HL-60 (cell line): ENCODE measurements at regions not wholly inside any gene's neighbourhood (a gene's known extent, or its start where the extent isn't known, plus 50 kb on each side); places are given as distances from the start of the nearest gene placed in this dataset.

Source experiments
- DNase-seq, 2 experiments: peaks; one replicate each; pipeline ENCODE4 v3.0.0-alpha.2; 2010 to 2020; ENCODE audit warnings: low read depth in 1 of 2, low spot score in 1 of 2
- H3K27ac ChIP-seq: fragments of 250-450 bp; sonication (Bioruptor Pico); replicated peaks from 2 replicates; pipeline ENCODE4 v1.5.1; 2020; ENCODE audit warnings: mild to moderate bottlenecking, moderate library complexity
- H3K27me3 ChIP-seq: fragments of 250-450 bp; sonication (Bioruptor Pico); 2 replicates; pipeline ENCODE4 v1.5.1; 2021; ENCODE audit warnings: mild to moderate bottlenecking, moderate library complexity; ENCODE audit not compliant: insufficient read depth, poor library complexity, severe bottlenecking
- H3K4me3 ChIP-seq: replicated peaks from 2 replicates; pipeline ENCODE4 v1.5.1; 2011; ENCODE audit warnings: mild to moderate bottlenecking, control low read depth, low read length; ENCODE audit not compliant: insufficient read depth
- CTCF ChIP-seq: IDR thresholded peaks from one replicate; pipeline ENCODE4 v1.5.1; 2011; ENCODE audit warnings: low read length, control low read depth, inconsistent platforms; ENCODE audit not compliant: insufficient read depth
- GABPA ChIP-seq: IDR thresholded peaks from 2 replicates; pipeline ENCODE4 v1.6.1; 2012; ENCODE audit warnings: low read depth
- POLR2AphosphoS5 ChIP-seq: IDR thresholded peaks from 2 replicates; pipeline ENCODE4 v1.6.1; 2012; ENCODE audit warnings: low read depth
- REST ChIP-seq: IDR thresholded peaks from 2 replicates; pipeline ENCODE4 v1.6.1; 2012; ENCODE audit warnings: low read depth; ENCODE audit not compliant: insufficient replicate concordance
- SPI1 ChIP-seq: IDR thresholded peaks from 2 replicates; pipeline ENCODE4 v1.6.1; 2012; ENCODE audit warnings: low read depth, mild to moderate bottlenecking, borderline replicate concordance

GRCh38 chr9:89879276-89879675, 274.5 kb downstream of the GADD45G start:
- Histone ChIP-seq H3K4me3 (no peak overlapping the region), H3K27me3 (no peaks in the 10 kb centered on the region), H3K27ac (no peak overlapping the region)
- DNase-seq: no peak
- TF ChIP-seq REST (no peak), GABPA (no peak), SPI1 (no peak), POLR2AphosphoS5 (no peak), CTCF (no peak)

GRCh38 chr9:89879701-89880100, 274.9 kb downstream of the GADD45G start:
- H3K27ac ChIP-seq: no peak overlapping the region
- H3K27me3 ChIP-seq: no peaks in the 10 kb centered on the region
- no peak overlapping the region for H3K4me3 ChIP-seq
- no peak for DNase-seq
- no peak for TF ChIP-seq SPI1
- no peak for TF ChIP-seq POLR2AphosphoS5
- TF ChIP-seq REST: no peak
- no peak for TF ChIP-seq GABPA
- no peak for TF ChIP-seq CTCF

GRCh38 chr9:89880161-89880560, 275.3 kb downstream of the GADD45G start:
- DNase-seq: no peak
- TF ChIP-seq SPI1 (no peak), REST (no peak), GABPA (no peak), POLR2AphosphoS5 (no peak)
- H3K27ac ChIP-seq: no peak overlapping the region
- H3K27me3 ChIP-seq: no peaks in the 10 kb centered on the region
- no peak overlapping the region for H3K4me3 ChIP-seq

GRCh38 chr9:89880721-89881120, 275.9 kb downstream of the GADD45G start:
- Histone ChIP-seq H3K4me3 (no peak overlapping the region), H3K27me3 (no peaks in the 10 kb centered on the region), H3K27ac (no peak overlapping the region)
- TF ChIP-seq REST (no peak), CTCF (no peak), POLR2AphosphoS5 (no peak)
- no peak for DNase-seq
